ENCODE measurements at regions not wholly inside any gene's neighbourhood (a gene's known extent, or its start where the extent isn't known, plus 50 kb on each side); places are given as distances from the start of the nearest gene placed in this dataset.

GRCh38 chr20:4457566-4458543 is 208.8 kb upstream of the ADRA1D start:
- TF ChIP-seq CTCF (IDR thresholded peaks at IDR 0.05; ENCODE audit: low read length) = no peak
- no peak for TF ChIP-seq EZH2 (IDR thresholded peaks at IDR 0.05; ENCODE audit: borderline replicate concordance, low read length)
